ENCODE measurements at regions not wholly inside any gene's neighbourhood (a gene's known extent, or its start where the extent isn't known, plus 50 kb on each side); places are given as distances from the start of the nearest gene placed in this dataset.

GRCh38 chr11:44507896-44508445 is 57.5 kb upstream of the CD82 start:
- no peaks in the 10 kb centered on the region for H3K79me1 ChIP-seq (ENCODE audit: insufficient read depth, low read depth, low read length, poor library complexity, severe bottlenecking)
- H4K5ac ChIP-seq (ENCODE audit: insufficient read length, low read depth, low read length) = no peak overlapping the region
- H3K4me2 ChIP-seq (ENCODE audit: insufficient read depth, insufficient read length, low read length) = no peak overlapping the region
- H3K14ac ChIP-seq (ENCODE audit: insufficient read depth, low read length) = no peak overlapping the region
- H3K27me3 ChIP-seq (ENCODE audit: insufficient read depth, low read length) = no peaks in the 10 kb centered on the region
- H3K4me1 ChIP-seq (ENCODE audit: insufficient read depth, low read length) = no peaks in the 10 kb centered on the region
- no peak for TF ChIP-seq CTCF (conservative IDR thresholded peaks at IDR 0.05)
- H3T11ph ChIP-seq (ENCODE audit: low read length) = no peak overlapping the region
- H2BK120ac ChIP-seq (ENCODE audit: low read depth, low read length, poor library complexity, severe bottlenecking) = no peak overlapping the region
- WGBS (ENCODE audit: extremely low coverage, insufficient read length, low lambda C conversion rate) = no CpG with 5 or more reads among the region's 3 CpGs
- no peak overlapping the region for H3K27ac ChIP-seq (ENCODE audit: insufficient read length, low read depth, low read length)
- no peak overlapping the region for H2BK20ac ChIP-seq (ENCODE audit: low read depth, low read length, poor library complexity, severe bottlenecking)
- DNase-seq = no peak
- no peak overlapping the region for H4K91ac ChIP-seq (ENCODE audit: insufficient read length, low read depth, low read length)
- no peak overlapping the region for H2BK12ac ChIP-seq (ENCODE audit: insufficient read length, low read depth, low read length)
- H3K9me3 Mint-ChIP-seq = no peaks in the 10 kb centered on the region; a peak in 2 of 5 replicates
- H3K9me3 ChIP-seq (ENCODE audit: control insufficient read depth, low read depth, low read length) = no peaks in the 10 kb centered on the region
- no peaks in the 10 kb centered on the region for H3K36me3 Mint-ChIP-seq (ENCODE audit: insufficient read depth in 1 of 3, low read depth in 3 of 3)
- no peaks in the 10 kb centered on the region for H3K23me2 ChIP-seq (ENCODE audit: insufficient read length, low read depth, low read length, poor library complexity, severe bottlenecking)
- no peak overlapping the region for H3K27ac Mint-ChIP-seq
- H2BK15ac ChIP-seq (ENCODE audit: low read depth, low read length) = no peak overlapping the region
- H3K56ac ChIP-seq (ENCODE audit: insufficient read length, low read depth, low read length) = no peak overlapping the region
- H4K8ac ChIP-seq (replicated peaks; ENCODE audit: insufficient read length, low read depth, low read length) = no peak overlapping the region
- no peak overlapping the region for H2BK5ac ChIP-seq (ENCODE audit: insufficient read length, low read length)
- no peaks in the 10 kb centered on the region for H4K20me1 ChIP-seq (ENCODE audit: control insufficient read depth, insufficient read depth, insufficient read length)
- H3K4me1 Mint-ChIP-seq = peaks cover 0 to 8% of the 10 kb centered on the region in 2 experiments; a peak in 1 of 4 replicates
- H2AFZ ChIP-seq (ENCODE audit: low read length) = no peak overlapping the region
- no peak overlapping the region for H3K18ac ChIP-seq (ENCODE audit: insufficient read length, low read depth, low read length)
- H3K4ac ChIP-seq (ENCODE audit: low read depth, low read length) = no peak overlapping the region
- H3K27me3 Mint-ChIP-seq (ENCODE audit: low read depth) = peaks cover 17% of the 10 kb centered on the region
- H3K79me2 ChIP-seq (ENCODE audit: insufficient read depth, low read length) = no peaks in the 10 kb centered on the region
- no peak overlapping the region for H2AK5ac ChIP-seq (ENCODE audit: insufficient read length, low read length)
- H3K9ac ChIP-seq (ENCODE audit: extremely low read depth, insufficient read length, low read length) = no peak overlapping the region
- H3K23ac ChIP-seq (ENCODE audit: insufficient read length, low read depth, low read length) = no peak overlapping the region
- no peak overlapping the region for H3K4me3 Mint-ChIP-seq
